Upper lobe of left lung (tissue), 4 donors: ENCODE measurements at regions not wholly inside any gene's neighbourhood (a gene's known extent, or its start where the extent isn't known, plus 50 kb on each side); places are given as distances from the start of the nearest gene placed in this dataset.

Experiments
- CTCF ChIP-seq, 6 experiments: fragments of 450-650 bp in 4 of 6; fragments of 200-600 bp in 2 of 6; sonication (generic) in 2 of 6; IDR thresholded peaks; one replicate each; pipeline ENCODE4 v1.5.1; 2016 to 2019; ENCODE audit warnings: antibody characterized with exemption in 6 of 6
- EP300 ChIP-seq, 4 donors: sonication (generic); formaldehyde crosslinking; IDR thresholded peaks; one replicate each; pipeline ENCODE4 v1.5.1; 2017; ENCODE audit warnings: antibody characterized with exemption in 4 of 4, control low read depth in 2 of 4
- POLR2A ChIP-seq, 4 donors: fragments of 450-650 bp; IDR thresholded peaks; one replicate each; pipeline ENCODE4 v1.5.1; 2016 to 2017; ENCODE audit warnings: antibody characterized with exemption in 4 of 4, mild to moderate bottlenecking in 2 of 4
- POLR2AphosphoS5 ChIP-seq, 2 donors: sonication (generic); formaldehyde crosslinking; IDR thresholded peaks; one replicate each; pipeline ENCODE4 v1.5.1; 2017; ENCODE audit warnings: antibody characterized with exemption in 2 of 2

DNA sequence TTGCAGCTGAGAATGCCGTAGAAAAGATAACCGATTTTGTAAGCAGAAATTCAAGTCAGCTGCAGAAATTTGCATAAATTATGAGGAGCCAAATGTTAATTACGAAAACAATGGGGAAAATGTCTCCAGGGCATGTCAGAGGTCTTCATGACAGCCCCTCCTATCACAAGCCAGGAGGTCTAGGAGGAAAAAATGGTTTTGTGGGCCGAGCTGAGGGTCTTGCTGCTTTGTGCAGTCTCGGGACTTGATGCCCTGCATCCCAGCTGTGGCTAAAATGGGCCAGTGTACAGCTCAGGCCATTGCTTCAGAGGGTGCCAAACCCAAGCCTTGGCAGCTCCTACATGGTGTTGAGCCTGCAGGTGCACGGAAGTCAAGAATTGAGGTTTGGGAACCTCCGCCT lies 131.2 kb upstream of the PDE3A start:
- no peak for TF ChIP-seq CTCF (IDR thresholded peaks at IDR 0.05)
- TF ChIP-seq POLR2AphosphoS5 (IDR thresholded peaks at IDR 0.05), result no peak
- TF ChIP-seq POLR2A (IDR thresholded peaks at IDR 0.05), result no peak
- TF ChIP-seq EP300 (IDR thresholded peaks at IDR 0.05), result no peak
